ENCODE measurements at regions not wholly inside any gene's neighbourhood (a gene's known extent, or its start where the extent isn't known, plus 50 kb on each side); places are given as distances from the start of the nearest gene placed in this dataset.

DNA sequence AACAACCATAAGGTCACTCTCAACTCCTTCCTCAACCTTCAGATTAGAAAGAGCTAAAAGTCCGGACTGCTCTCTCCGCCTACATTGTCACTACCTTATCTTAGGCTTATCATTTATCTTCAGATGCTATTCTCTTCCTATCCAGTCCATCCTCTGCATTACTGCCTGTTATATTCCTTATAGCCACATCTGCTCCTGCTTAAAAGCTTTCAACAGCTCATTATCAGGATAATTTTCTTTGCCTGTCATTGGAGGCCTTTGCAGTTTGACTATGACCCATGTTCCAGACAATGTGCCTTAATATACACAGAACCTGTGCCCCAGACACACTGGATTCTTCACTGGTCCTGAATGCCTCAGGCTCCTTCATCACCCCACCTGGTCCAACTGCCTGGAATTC, 184.1 kb upstream of the SETMAR start:
- TF ChIP-seq EZH2phosphoT487 (IDR thresholded peaks at IDR 0.05; ENCODE audit: insufficient read depth, low read depth) (no peak), EZH2 (IDR thresholded peaks at IDR 0.05; ENCODE audit: insufficient read depth, poor library complexity, severe bottlenecking) (no peak)

All from GM23248 (cell line).